GM19324 (cell line): ENCODE measurements at regions not wholly inside any gene's neighbourhood (a gene's known extent, or its start where the extent isn't known, plus 50 kb on each side); places are given as distances from the start of the nearest gene placed in this dataset.

ENCODE experiments used
- ATAC-seq: cut with Tn5 transposase; IDR thresholded peaks from one replicate; pipeline ENCODE4 v1.9.1; 2021; ENCODE audit warnings: mild to moderate bottlenecking, moderate library complexity; ENCODE audit not compliant: unreplicated experiment, low FRiP score

DNA sequence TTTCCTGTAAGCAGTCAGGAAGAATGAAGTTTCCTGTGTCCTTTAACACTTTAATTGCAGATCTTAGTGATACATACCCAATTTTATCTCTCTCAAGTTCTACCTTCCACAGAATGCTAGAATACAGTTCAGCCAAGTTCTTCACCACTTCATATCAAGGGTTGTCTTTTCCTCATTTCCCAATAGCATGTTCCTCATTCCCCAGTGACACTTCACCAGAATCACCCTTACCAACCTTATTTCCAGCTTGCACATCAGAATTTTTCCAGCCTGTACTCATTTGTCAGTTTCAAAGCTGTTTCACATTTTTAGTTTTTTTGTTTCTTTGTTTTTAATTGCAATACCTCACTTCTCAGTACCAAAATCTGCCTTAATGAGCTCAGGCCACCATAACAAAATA lies 126.1 kb downstream of the ESM1 start:
- ATAC-seq, result no peak

DNA sequence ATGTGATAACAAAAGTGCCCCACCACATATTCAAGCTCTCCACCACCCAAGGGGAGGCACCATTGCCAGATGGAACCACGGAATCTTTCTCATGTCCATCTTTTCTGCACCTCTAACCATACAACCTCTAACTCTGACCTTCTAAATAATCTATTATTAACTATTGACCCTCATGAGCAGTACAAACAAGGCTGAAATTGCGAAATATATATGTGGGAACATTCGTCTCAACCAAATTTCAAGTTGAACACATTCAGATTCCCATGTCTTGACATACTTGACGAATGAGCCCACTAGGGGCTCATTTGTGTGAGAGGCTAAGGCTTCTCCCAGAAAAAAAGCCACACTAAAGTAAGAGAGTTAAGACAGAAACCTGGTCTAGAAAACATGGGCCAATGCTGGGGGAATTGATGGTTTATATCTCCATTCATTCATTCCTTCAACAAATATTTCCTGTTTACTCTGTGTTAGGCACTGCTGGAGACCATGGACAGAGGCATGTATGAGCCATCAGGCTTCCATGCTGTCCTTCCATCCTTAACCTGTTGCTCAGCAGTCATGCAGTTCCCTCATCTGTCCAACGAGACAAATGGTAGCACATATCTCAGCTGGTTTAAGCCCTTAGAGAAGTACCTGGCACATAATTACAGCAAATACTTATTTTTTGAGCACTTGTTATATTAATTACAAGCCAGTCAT lies 130.4 kb downstream of the ESM1 start:
- ATAC-seq, result no peak

DNA sequence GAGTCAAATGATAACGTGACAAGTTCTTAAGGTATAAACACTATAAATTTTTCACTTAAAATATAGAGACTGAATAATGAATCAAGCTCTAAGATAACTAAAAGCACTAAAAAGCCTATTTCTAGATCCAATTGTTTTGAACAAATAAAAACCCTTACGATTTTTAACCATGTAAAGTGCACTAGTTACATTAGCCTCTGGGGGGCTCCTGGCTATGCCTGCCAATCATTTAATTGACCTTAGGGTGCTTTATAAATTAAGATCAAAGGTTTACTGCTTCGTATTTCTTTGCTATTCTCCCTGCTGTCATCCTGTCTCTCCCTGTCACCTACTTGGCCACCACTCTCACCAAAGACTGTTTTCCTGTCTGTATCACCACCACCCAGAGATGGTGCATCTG lies 133.4 kb downstream of the ESM1 start:
- ATAC-seq, result no peak

DNA sequence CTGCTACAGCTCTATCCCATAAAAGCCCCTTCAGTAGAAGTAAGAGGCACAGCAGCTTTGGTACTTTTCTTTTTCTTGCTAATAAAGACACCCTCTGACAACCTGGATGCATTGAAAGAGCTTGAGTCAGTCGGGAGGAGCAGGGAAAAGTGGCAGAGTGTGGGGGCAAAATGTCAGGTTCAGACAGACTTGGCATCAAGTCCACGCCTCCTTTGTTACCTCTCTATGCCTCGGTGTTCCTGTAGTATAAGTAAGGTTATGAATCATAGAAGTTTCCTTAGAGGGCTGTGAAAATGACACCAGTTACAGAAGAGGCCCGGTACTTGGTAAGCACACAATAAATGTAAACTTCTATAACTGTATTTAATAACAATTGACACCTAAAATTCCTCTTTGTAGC lies 133.9 kb downstream of the ESM1 start:
- no peak for ATAC-seq

DNA sequence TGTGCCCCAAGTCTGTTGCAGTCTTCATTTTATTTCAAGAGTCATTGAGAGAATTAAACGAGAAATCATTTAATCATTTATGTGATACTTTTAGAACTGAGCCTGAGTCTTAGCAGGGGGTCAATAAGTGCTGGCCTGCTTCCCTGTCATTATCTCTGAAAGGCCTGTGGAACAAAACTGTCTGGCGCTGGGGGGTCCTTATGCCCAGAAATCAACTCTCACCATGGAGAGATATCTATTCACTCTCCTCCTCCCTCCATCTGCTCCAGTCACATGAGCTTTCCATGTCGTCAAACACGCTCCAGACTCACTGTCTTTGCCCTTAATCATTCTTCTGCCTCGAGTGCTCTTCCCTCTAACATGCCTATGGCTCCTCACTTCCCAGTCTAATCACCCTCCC lies 136.8 kb downstream of the ESM1 start:
- no peak for ATAC-seq

DNA sequence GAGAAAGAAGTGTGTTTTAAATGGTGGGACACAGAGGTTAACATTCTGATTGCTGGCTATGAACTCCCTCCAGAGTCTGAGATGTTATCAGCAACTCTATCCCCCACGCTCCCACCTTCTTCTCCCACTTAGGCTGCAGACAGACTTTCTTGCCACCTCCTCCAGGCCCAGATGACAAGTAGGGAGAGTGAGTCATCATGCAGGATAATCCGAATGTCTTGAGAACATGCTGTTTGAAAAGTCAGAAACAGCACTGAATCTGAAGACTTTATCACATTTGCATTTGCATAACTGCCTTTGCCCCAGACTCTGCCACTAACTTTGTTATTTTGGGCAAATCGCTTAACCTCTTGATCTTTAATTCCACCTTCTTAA lies 139.8 kb downstream of the ESM1 start:
- no peak for ATAC-seq

DNA sequence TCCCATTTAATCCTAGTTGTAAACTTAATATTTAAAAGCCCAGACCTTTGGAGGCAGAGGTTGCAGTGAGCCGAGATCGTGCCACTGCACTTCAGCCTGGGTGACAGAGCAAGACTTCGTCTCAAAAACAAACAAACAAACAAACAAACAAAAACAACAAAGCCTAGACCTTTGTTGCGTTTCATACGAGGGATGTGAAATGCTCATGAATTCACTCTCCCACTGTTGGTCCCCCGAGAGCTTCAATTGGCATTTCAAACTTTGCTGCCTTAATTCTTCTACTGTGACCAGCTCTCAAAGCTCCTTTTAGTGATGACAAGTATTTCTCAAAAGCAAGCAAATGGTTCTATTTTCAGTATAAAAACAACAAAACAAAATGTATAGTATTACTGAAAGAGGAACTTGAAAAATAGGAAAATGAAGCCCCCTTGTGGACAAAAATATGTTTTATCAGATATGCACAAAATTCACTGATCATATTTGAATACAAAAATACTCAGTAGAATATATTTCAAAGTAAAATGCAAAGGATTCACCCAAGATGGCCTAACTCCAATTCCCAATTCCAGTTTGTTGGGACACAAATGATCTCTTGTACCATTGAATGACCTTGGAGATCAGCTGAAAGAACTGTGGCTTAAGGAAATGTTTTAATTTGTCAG lies 140.4 kb downstream of the ESM1 start:
- ATAC-seq, result no peak

DNA sequence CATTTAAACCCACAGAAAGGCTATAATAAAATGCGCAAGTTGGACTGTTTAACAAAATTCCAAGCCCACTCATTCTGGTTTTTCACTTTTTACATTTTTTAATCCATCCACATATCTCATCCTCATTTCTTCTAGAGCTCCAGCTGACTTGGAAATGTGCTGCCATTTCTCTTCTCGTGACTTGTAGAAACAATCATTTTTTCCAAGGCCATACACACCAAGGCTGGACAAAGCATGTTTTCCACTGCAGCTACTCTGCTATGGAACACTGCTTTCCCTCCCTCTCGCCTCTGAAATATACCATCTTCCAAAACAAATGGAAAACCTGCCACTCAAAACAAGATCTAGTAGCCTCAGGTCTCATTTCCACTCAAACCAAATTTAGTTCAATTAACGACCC lies 141.1 kb downstream of the ESM1 start:
- ATAC-seq, result no peak

DNA sequence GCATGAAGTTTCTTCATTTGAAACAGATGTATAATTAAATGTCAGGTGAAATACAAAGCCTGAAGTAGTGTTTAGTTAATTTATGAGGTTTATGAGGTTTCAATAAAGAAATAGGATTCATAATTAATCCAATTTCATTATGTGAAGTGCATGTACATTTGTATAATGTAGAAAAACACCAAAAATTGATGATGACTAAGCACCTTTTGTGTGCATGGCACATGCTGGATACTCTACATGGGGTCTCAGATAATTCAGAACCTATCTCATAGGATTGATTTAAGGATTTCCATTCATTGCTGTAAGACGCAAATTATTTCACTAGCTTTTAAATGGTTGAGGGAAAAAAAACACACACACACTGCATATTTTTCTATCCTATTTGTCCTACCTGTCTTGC lies 143.9 kb downstream of the ESM1 start:
- no peak for ATAC-seq

DNA sequence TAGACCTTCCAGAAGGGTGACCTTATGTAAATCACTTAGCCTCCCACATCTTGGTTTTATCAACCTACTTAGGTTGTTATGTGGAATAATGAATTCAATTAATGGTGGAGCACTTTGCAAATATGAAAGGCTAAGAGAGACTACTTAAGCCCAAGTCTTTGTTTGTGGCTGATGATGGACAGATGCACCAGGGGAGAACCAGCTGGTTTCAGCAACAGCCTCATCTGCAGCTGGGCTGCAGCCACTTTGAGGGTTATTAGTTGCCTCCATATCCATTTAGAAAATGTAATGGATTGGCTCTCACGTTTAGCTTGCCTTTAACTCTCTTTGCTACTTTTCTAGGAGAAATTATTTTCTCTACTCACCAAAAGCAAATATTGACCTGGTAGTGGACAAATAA lies 146.6 kb downstream of the ESM1 start:
- ATAC-seq, result no peak

DNA sequence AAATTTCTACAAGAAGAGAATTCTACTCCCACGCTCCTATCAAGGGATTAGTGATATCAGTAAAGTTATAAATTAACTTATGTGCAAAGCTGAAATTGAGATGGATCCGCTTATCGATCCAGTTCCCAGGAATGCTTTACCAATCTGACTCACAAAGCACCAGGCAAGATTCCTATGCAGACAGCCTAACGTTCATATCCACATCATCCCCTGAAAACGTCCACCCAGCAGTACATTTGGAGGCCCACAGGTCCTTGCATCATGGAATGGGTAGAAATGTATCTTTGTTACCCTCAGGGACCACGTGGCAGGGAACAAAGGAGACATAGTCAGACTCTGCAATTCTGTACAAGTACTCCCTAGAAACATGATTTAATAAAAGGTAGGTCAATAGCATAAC lies 147.4 kb downstream of the ESM1 start:
- ATAC-seq, result no peak

DNA sequence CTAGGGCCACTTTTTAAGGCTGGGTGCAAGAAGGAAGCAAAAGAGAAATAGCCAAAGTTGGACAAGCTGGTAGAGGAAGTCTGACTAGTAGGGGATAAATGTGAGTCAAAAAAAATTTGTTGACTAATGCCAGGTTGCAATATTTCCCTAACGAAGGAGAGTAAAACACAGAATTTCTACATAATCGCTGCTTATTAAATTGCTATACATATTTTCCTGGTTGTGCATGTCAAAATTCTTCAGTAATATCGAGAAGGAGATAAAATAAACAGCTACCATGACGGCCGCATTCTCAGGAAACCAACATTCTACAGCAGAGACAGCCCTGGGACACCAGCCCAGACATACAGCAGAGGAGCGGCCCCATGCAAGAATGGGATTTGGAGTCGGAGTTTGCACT lies 148.3 kb downstream of the ESM1 start:
- no peak for ATAC-seq

DNA sequence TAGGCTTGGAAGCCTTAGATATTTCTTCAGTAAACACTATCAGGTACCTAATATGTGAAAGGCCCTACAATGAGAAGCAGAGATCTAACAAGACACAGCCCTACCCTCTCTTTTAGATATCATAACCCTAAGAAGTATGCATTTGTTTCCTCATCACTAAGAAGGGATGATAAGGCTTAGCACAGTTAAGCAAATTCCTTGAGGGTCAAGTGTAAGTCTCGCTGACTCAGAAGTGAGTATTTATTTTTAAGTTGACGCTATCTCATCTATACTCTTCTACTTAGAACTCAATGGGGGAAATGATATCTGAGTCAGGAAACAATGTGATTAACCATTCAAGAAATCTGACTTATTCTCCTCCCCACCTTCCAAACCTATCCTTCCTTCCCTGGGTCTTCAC lies 149.7 kb downstream of the ESM1 start:
- ATAC-seq, result no peak

DNA sequence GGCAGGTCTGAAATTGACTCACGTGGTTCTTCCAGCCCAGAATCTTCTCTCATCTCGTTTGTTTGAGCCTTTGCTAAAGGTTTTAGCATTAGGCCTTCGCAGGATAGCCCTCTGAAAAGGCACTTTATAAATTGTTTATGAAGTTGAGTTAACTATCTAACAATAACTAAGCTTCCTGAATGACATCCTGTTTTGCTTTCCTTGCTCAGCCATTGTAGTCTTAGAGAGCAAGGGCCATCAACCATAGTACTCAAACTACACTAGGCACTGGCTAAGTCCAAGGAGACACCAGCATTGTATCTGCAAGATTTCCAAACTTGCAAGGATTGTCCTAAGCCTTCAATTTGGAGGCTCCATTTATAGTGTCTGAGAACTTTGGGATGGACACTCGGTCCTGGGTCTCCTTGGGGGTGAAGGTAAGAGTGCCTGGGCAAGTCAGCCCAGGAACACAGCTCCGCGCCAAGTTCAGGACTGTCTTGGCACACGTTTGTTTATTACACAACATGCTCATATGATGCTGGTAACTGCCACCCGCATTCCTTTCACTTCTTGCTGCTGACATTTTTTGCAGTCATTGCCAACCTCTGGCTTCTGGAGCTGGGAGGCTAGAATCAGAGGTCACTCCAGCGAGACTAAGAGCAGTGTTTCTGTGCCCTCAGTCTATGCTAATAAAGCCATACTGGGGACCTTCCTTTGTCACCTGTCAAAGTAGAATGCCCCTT lies 151.1 kb downstream of the ESM1 start:
- ATAC-seq, result no peak

DNA sequence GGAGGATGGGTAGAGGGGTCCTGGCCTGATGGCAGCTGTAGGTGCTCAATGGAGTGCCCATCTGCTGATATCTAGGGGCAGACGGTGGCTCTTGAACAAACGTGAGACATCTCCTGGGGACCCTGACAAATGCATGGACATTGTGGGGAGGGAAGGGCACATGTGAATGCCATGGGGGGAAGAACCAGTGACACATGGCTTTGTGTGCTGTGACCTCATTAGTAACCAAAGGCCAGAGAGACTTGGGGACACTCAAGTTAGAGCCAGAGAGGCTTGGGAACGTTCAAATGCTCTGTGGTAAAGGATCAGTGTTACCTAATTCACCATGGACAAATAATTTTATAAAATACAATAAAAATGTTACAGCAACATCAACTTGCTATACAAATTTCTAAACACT lies 151.8 kb downstream of the ESM1 start:
- no peak for ATAC-seq

DNA sequence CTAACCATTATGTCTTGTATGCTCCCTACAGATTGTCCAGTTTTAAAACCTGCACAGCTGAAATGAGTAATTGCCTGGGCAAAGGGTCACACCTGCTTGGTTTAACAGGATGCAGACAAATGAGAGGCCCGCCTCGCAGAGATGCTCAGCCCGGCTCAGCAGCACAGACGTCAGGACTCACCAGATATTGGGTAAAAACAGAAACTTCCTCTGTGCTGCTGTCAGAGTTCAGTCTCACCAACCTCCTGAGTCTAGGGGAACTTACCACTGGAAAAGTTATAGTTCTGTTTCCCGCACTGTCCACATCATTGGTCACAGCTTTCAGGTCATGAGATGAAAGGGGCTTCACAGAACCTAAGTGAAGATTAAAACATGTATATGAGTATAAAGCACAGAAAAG lies 152.5 kb downstream of the ESM1 start:
- no peak for ATAC-seq

DNA sequence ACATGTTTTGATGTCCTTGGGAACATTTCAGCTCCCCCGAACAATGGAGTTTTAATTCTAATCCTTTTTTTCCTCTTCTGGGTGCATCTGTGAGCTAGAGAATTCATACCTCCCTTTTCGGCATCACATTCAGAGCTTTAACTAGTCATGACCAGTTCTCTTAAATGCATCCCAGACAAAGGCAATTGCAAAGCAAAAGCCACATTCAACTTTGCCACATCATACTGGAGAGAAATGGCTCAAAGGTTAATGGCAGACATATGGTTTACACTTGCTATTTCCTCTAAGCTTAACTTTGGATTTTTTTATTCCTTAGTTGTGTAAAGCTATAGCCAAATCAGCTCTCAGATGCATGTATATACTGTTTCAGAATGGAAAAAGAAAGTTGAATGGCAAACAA lies 153.3 kb downstream of the ESM1 start:
- ATAC-seq, result no peak

DNA sequence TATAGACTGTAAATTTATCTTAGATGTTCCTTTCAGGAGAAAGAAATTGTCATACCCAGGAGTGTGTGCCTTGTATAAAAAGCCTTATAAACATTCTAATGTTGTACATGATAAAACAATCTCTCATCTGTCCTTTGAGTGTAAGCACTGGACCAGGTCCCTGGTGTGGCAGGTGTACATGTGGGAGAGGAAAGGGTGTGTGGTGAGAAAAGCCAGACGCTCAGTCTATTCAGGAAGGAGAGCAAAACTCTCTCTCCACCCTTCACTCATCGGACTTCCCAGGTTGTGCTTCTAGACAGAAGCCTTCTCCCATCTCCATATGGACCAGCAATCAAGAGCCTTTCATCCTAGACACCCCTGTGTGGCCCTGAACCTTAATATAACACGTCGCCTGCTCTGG lies 154.2 kb downstream of the ESM1 start:
- ATAC-seq, result no peak

DNA sequence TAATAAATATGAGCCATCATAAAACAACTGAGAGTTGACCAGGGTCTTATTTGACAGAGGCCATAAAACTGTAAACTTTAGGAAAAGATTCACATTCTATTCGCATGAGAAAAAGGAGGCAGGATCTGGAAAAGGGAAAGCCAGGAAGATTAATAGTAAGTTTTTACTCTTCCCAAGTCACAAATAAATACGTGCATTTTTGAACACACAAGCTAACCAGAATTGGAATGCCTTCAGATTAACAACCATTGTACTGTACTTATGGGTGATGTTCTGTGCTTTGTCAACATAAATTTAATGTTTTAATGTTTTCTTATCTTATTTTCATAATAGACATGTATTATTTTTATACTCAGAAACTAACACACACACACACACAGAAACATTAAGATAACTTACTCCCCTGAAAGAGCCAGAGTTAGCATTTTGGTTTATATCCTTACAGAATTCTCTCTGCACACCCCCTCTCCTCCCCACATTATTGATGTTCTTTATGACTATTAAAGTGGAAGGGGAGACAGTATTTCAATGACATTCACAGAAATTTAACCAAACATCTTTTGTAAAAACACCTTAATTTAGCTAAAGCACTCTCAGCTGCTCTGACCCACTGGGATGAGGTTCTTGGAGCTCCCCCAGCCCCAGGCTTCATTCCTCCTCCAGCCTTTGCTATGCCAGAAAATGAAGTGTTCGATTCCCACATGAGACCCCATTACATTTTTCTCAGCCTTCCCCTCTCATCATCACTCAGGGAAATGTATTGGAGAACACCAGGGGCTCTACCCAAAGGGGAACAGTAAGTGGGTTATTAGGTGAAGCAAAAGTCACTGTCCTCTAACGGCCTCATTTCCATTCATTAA lies 155.5 kb downstream of the ESM1 start:
- no peak for ATAC-seq

DNA sequence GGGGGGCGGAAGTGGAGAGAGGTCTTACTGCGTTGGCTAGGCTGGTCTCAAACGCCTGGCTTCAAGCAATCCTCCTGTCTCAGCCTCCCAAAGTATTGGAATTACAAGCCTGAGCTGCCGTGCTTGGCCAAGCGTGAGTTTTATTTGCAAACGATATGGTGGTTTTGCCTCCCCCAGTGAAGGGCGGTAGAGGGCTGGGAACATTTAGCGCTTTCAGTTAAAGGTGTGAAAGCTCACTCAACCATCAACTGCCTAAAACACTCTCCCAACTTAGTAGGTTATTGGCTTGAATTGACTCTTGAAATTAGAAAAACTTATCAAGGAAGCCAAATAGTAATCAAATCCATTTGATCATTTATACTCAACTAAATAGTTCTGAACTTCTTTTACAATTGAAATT lies 156.3 kb downstream of the ESM1 start:
- ATAC-seq, result no peak

DNA sequence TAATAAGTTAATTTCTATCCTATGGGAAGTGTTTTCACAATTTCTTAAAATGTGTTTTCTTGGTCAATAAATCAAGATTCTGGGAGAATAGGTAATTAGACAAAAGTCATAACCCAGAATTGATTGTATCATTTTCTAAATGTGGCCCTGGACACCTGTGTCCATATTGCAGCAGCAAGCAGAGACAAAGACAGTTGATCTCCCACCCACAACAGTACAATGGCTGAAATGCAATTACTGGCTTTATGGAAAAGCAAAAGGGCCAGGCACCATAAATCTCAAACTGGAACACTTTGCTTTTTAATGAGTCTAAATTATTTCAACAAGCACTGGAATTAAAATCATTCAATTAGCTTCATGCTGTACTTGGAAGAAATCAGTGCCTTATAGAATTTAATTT lies 157.2 kb downstream of the ESM1 start:
- no peak for ATAC-seq
